Fibroblast of lung (primary cell): ENCODE measurements at regions not wholly inside any gene's neighbourhood (a gene's known extent, or its start where the extent isn't known, plus 50 kb on each side); places are given as distances from the start of the nearest gene placed in this dataset.

Source experiments
- DNase-seq, 2 donors: peaks; one replicate each; pipeline versions ENCODE4 v3.0.0 to v3.0.0-alpha.2; 2010; ENCODE audit warnings: low read depth in 2 of 2
- H2AFZ ChIP-seq: 2 replicates; pipeline ENCODE4 v1.5.1; 2012; ENCODE audit warnings: low read length, control low read depth, inconsistent platforms
- H3K27ac ChIP-seq: 2 replicates; pipeline ENCODE4 v1.5.1; 2011; ENCODE audit warnings: low read length, control low read depth; ENCODE audit not compliant: insufficient read depth
- H3K27me3 ChIP-seq: 2 replicates; pipeline ENCODE4 v1.5.1; 2011; ENCODE audit warnings: mild to moderate bottlenecking, low read length; ENCODE audit not compliant: control insufficient read depth, insufficient read depth
- H3K36me3 ChIP-seq: 2 replicates; pipeline ENCODE4 v1.5.1; 2011; ENCODE audit warnings: low read length; ENCODE audit not compliant: control insufficient read depth, insufficient read depth
- H3K4me1 ChIP-seq: 2 replicates; pipeline ENCODE4 v1.5.1; 2011; ENCODE audit warnings: low read length; ENCODE audit not compliant: control insufficient read depth, insufficient read depth; ENCODE audit errors: extremely low read depth
- H3K4me2 ChIP-seq: 2 replicates; pipeline ENCODE4 v1.5.1; 2011; ENCODE audit warnings: low read length, control low read depth; ENCODE audit not compliant: insufficient read depth; ENCODE audit errors: extremely low read depth
- H3K4me3 ChIP-seq, 4 experiments: fragments of 200-600 bp in 1 of 4; sonication (generic) in 1 of 4; replicated peaks in 1 of 4; 2 replicates each; pipeline ENCODE4 v1.5.1; 2011 to 2016; ENCODE audit warnings: low read length in 4 of 4, low read depth in 3 of 4, mild to moderate bottlenecking in 3 of 4, control low read depth in 2 of 4, inconsistent platforms in 1 of 4, mixed read lengths in 1 of 4; ENCODE audit not compliant: insufficient read depth in 1 of 4; ENCODE audit errors: control extremely low read depth in 1 of 4
- H3K79me2 ChIP-seq: 2 replicates; pipeline ENCODE4 v1.5.1; 2012; ENCODE audit warnings: mild to moderate bottlenecking, low read length, inconsistent platforms; ENCODE audit not compliant: control insufficient read depth, insufficient read depth
- H3K9ac ChIP-seq: 2 replicates; pipeline ENCODE4 v1.5.1; 2011; ENCODE audit warnings: mild to moderate bottlenecking, low read length, control low read depth; ENCODE audit not compliant: insufficient read depth
- H3K9me3 ChIP-seq: 2 replicates; pipeline ENCODE4 v1.5.1; 2012; ENCODE audit warnings: low read depth, low read length; ENCODE audit not compliant: control insufficient read depth, insufficient read depth
- H4K20me1 ChIP-seq: 2 replicates; pipeline ENCODE4 v1.5.1; 2011; ENCODE audit warnings: low read length; ENCODE audit not compliant: control insufficient read depth, insufficient read depth; ENCODE audit errors: extremely low read depth
- EZH2 ChIP-seq: IDR thresholded peaks from 2 replicates; pipeline ENCODE4 v1.5.1; 2012; ENCODE audit warnings: low read length, control low read depth, mild to moderate bottlenecking; ENCODE audit errors: missing control alignments
- TF ChIP-seq, protein P1 (sequence below), 2 donors: IDR thresholded peaks in 1 of 2; conservative IDR thresholded peaks in 1 of 2; 1 replicate in 1 of 2; 2 replicates in 1 of 2; pipeline ENCODE4 v1.5.1; 2011 to 2012; ENCODE audit warnings: low read length in 2 of 2, control low read depth in 1 of 2, inconsistent platforms in 1 of 2, low read depth in 1 of 2, mild to moderate bottlenecking in 1 of 2

DNA sequence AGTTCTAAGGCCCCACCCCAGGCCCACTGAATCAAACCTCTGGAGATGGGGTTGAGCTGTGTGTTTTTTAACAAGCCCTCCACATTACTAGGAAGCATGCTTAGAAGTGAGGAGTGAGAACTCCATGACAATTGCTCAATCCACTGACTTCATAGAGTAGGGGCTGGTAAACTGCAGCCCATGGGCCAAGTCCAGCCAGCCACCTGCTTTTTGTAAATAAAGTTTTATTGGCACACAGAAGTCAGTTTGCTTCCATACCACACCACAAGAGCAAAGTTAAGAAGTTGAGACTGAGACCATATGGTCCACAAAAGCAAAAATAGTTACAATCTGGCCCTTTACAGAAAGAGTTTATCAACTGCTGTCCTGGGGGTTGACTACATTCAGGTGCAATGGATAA lies 309.2 kb downstream of the SETD4 start:
- Histone ChIP-seq H3K4me2 (no peak overlapping the region), H3K9ac (no peak overlapping the region), H3K36me3 (no peaks in the 10 kb centered on the region), H4K20me1 (no peaks in the 10 kb centered on the region), H3K79me2 (no peaks in the 10 kb centered on the region), H3K4me3 (no peak overlapping the region), H2AFZ (no peak overlapping the region), H3K27ac (no peak overlapping the region), H3K27me3 (peaks cover 4% of the 10 kb centered on the region), H3K4me1 (no peaks in the 10 kb centered on the region), H3K9me3 (no peaks in the 10 kb centered on the region)
- TF ChIP-seq, protein P1, sequence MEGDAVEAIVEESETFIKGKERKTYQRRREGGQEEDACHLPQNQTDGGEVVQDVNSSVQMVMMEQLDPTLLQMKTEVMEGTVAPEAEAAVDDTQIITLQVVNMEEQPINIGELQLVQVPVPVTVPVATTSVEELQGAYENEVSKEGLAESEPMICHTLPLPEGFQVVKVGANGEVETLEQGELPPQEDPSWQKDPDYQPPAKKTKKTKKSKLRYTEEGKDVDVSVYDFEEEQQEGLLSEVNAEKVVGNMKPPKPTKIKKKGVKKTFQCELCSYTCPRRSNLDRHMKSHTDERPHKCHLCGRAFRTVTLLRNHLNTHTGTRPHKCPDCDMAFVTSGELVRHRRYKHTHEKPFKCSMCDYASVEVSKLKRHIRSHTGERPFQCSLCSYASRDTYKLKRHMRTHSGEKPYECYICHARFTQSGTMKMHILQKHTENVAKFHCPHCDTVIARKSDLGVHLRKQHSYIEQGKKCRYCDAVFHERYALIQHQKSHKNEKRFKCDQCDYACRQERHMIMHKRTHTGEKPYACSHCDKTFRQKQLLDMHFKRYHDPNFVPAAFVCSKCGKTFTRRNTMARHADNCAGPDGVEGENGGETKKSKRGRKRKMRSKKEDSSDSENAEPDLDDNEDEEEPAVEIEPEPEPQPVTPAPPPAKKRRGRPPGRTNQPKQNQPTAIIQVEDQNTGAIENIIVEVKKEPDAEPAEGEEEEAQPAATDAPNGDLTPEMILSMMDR (conservative IDR thresholded peaks at IDR 0.05 in 1 of 2, IDR thresholded peaks at IDR 0.05 in 1 of 2; ENCODE audit: low read depth in 1 of 2, low read length in 2 of 2) = no peak
- no peak for TF ChIP-seq EZH2
- no peak for DNase-seq

DNA sequence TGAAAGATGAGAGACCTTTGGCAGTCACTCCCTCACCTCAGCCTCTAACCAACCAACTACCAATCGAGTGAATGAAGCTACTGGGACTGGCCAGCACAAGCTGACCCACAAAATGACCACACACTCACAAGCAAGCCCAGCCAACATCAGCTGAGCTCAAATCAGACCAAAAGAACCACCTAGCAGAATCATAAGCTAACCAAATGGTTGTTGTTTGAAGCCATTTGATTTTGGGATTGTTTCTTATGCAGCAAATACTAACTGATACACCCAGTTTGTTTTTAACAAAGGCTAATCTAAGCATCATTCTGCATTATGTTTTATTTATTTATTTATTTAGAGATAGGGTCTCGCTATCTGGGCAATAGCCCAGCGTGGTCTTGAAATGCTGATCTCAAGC lies 310.4 kb downstream of the SETD4 start:
- Histone ChIP-seq H4K20me1 (no peaks in the 10 kb centered on the region), H3K36me3 (no peaks in the 10 kb centered on the region), H2AFZ (no peak overlapping the region), H3K4me2 (no peak overlapping the region), H3K9me3 (no peaks in the 10 kb centered on the region), H3K27ac (no peak overlapping the region), H3K9ac (no peak overlapping the region), H3K4me1 (no peaks in the 10 kb centered on the region), H3K4me3 (no peak overlapping the region), H3K27me3 (peaks cover 4% of the 10 kb centered on the region), H3K79me2 (no peaks in the 10 kb centered on the region)
- DNase-seq = no peak
- TF ChIP-seq, protein P1 (conservative IDR thresholded peaks at IDR 0.05 in 1 of 2, IDR thresholded peaks at IDR 0.05 in 1 of 2; ENCODE audit: low read depth in 1 of 2, low read length in 2 of 2) = no peak
- no peak for TF ChIP-seq EZH2

DNA sequence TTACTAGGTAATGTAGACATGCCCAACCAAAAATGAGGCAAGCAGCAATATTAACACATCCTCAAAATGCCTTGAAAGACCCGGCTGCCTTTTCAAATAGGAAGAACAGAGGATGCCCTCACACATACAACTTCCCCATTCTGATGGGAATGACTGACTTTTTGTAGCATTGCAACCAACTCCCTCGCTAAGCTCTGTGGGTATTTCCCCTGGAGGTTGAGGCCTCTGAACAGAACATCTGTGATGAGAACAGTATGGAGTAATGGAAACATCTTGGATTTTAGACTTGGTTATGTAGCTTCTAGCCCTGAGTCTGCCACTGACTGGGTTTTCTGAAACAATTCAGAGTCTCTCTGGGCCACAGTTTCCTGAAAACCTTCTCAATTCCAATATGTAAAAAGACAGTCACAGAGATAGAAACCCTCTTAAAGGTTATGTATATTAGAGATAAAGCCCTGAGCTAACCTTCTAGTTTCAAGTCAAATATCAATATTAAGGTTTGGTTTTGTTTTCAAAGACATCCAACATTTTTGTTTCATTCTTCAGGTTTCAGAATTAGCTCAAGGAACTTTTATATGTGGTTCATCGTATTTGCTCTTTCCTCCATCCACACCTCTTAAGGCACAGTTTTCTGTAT lies 311.5 kb downstream of the SETD4 start:
- no peaks in the 10 kb centered on the region for H4K20me1 ChIP-seq

More for the DNA sequence above, 311.5 kb downstream of the SETD4 start:
- no peak overlapping the region for H2AFZ ChIP-seq
- no peaks in the 10 kb centered on the region for H3K36me3 ChIP-seq
- TF ChIP-seq, protein P1 (conservative IDR thresholded peaks at IDR 0.05 in 1 of 2, IDR thresholded peaks at IDR 0.05 in 1 of 2; ENCODE audit: low read depth in 1 of 2, low read length in 2 of 2) = no peak
- no peak for TF ChIP-seq EZH2
- no peaks in the 10 kb centered on the region for H3K79me2 ChIP-seq
- no peak overlapping the region for H3K4me3 ChIP-seq
- no peaks in the 10 kb centered on the region for H3K9me3 ChIP-seq
- no peak overlapping the region for H3K4me2 ChIP-seq
- H3K27ac ChIP-seq = no peak overlapping the region
- DNase-seq = no peak
- no peak overlapping the region for H3K9ac ChIP-seq
- H3K27me3 ChIP-seq = peaks cover 4% of the 10 kb centered on the region
- H3K4me1 ChIP-seq = no peaks in the 10 kb centered on the region
